Middle frontal gyrus (tissue), 1 donor: ENCODE measurements at regions not wholly inside any gene's neighbourhood (a gene's known extent, or its start where the extent isn't known, plus 50 kb on each side); places are given as distances from the start of the nearest gene placed in this dataset.

ENCODE experiments used
- DNase-seq: peaks from one replicate; pipeline ENCODE4 v3.0.0-alpha.2; 2015; ENCODE audit warnings: low spot score; ENCODE audit errors: extremely low spot score

- no peak for DNase-seq
Measured at GRCh38 chr13:72379581-72379980, 347.8 kb downstream of the MZT1 start.

- no peak for DNase-seq
Measured at GRCh38 chr13:72368031-72368430, 359.4 kb downstream of the MZT1 start.

GRCh38 chr13:72346716-72347115 lies 380.7 kb downstream of the MZT1 start:
- DNase-seq: no peak

- no peak for DNase-seq
Measured at GRCh38 chr13:72342364-72342763, 385.1 kb downstream of the MZT1 start.

- no peak for DNase-seq
Measured at GRCh38 chr13:72341904-72342303, 385.5 kb downstream of the MZT1 start.

- no peak for DNase-seq
Measured at GRCh38 chr13:72317346-72318109, 409.9 kb downstream of the MZT1 start.

- no peak for DNase-seq
Measured at GRCh38 chr13:72316716-72317115, 410.7 kb downstream of the MZT1 start.

- DNase-seq: no peak
Measured at GRCh38 chr13:72315312-72315711, 412.1 kb downstream of the MZT1 start.

- DNase-seq: no peak
Measured at GRCh38 chr13:72314210-72314609, 413.2 kb downstream of the MZT1 start.

- DNase-seq: no peak
Measured at GRCh38 chr13:72313546-72313945, 413.9 kb downstream of the MZT1 start.

- no peak for DNase-seq
Measured at GRCh38 chr13:72303941-72304746, 423.3 kb downstream of the MZT1 start.

GRCh38 chr13:72296246-72296645 lies 429.2 kb upstream of the DACH1 start:
- DNase-seq: no peak

- DNase-seq: no peak
Measured at GRCh38 chr13:72295153-72295552, 428.1 kb upstream of the DACH1 start.

- DNase-seq: no peak
Measured at GRCh38 chr13:72293206-72293605, 426.2 kb upstream of the DACH1 start.

GRCh38 chr13:72290962-72291681 lies 424.1 kb upstream of the DACH1 start:
- no peak for DNase-seq

- DNase-seq: no peak
Measured at GRCh38 chr13:72286421-72286820, 419.4 kb upstream of the DACH1 start.

- DNase-seq: no peak
Measured at GRCh38 chr13:72284791-72285190, 417.8 kb upstream of the DACH1 start.

- no peak for DNase-seq
Measured at GRCh38 chr13:72261732-72262131, 394.7 kb upstream of the DACH1 start.

- DNase-seq: no peak
Measured at GRCh38 chr13:72259528-72259927, 392.5 kb upstream of the DACH1 start.

GRCh38 chr13:72258340-72258981 lies 391.5 kb upstream of the DACH1 start:
- no peak for DNase-seq

- no peak for DNase-seq
Measured at GRCh38 chr13:72255908-72256307, 388.9 kb upstream of the DACH1 start.

- no peak for DNase-seq
Measured at GRCh38 chr13:72253754-72254153, 386.8 kb upstream of the DACH1 start.
